GM19372 (cell line): ENCODE measurements at regions not wholly inside any gene's neighbourhood (a gene's known extent, or its start where the extent isn't known, plus 50 kb on each side); places are given as distances from the start of the nearest gene placed in this dataset.
"Not testable (repeated sequence)": the region's sequence is repeated elsewhere in the genome, so short reads cannot be mapped to it uniquely, and the experiment has no call there.

Experiments used
- ATAC-seq: cut with Tn5 transposase; IDR thresholded peaks from one replicate; pipeline ENCODE4 v1.9.1; 2021; ENCODE audit warnings: mild to moderate bottlenecking, low read depth, moderate library complexity; ENCODE audit not compliant: unreplicated experiment

GRCh38 chr3:36063992-36064391 is 316.3 kb upstream of the STAC start:
- no peak for ATAC-seq

- no peak for ATAC-seq
Measured at GRCh38 chr3:36065321-36065720, 315.0 kb upstream of the STAC start.

GRCh38 chr3:36075491-36075890 is 304.8 kb upstream of the STAC start:
- ATAC-seq = no peak

- no peak for ATAC-seq
Measured at GRCh38 chr3:36077320-36077719, 303.0 kb upstream of the STAC start.

GRCh38 chr3:36082958-36083357 is 297.3 kb upstream of the STAC start:
- not testable (repeated sequence) for ATAC-seq

- no peak for ATAC-seq
Measured at GRCh38 chr3:36095238-36095637, 285.1 kb upstream of the STAC start.

GRCh38 chr3:36097209-36097608 is 283.1 kb upstream of the STAC start:
- ATAC-seq = no peak

- ATAC-seq = no peak
Measured at GRCh38 chr3:36114353-36114752, 266.0 kb upstream of the STAC start.

GRCh38 chr3:36124118-36124796 is 256.0 kb upstream of the STAC start:
- no peak for ATAC-seq

- ATAC-seq = no peak
Measured at GRCh38 chr3:36132214-36132613, 248.1 kb upstream of the STAC start.

- ATAC-seq = no peak
Measured at GRCh38 chr3:36135863-36136262, 244.4 kb upstream of the STAC start.

- ATAC-seq = no peak
Measured at GRCh38 chr3:36142746-36143145, 237.6 kb upstream of the STAC start.

GRCh38 chr3:36146404-36146803 is 233.9 kb upstream of the STAC start:
- no peak for ATAC-seq

GRCh38 chr3:36147934-36148558 is 232.3 kb upstream of the STAC start:
- no peak for ATAC-seq

GRCh38 chr3:36149447-36149865 is 230.8 kb upstream of the STAC start:
- ATAC-seq = no peak

GRCh38 chr3:36155515-36155914 is 224.8 kb upstream of the STAC start:
- no peak for ATAC-seq

- ATAC-seq = no peak
Measured at GRCh38 chr3:36164400-36164799, 215.9 kb upstream of the STAC start.

- ATAC-seq = no peak
Measured at GRCh38 chr3:36165509-36166290, 214.6 kb upstream of the STAC start.

GRCh38 chr3:36166477-36166876 is 213.8 kb upstream of the STAC start:
- no peak for ATAC-seq

GRCh38 chr3:36172699-36173098 is 207.6 kb upstream of the STAC start:
- no peak for ATAC-seq

- ATAC-seq = no peak
Measured at GRCh38 chr3:36175113-36175812, 205.0 kb upstream of the STAC start.
